NCI-H1092 (cell line): ENCODE measurements at regions not wholly inside any gene's neighbourhood (a gene's known extent, or its start where the extent isn't known, plus 50 kb on each side); places are given as distances from the start of the nearest gene placed in this dataset.

Experiments used
- DNase-seq: peaks from one replicate; lab custom pipeline; 2025; lab: John Stamatoyannopoulos, UW

- no peak for DNase-seq
These were observed 56.3 kb upstream of the ADAMTS5 start for GRCh38 chr21:27023186-27023585.

- DNase-seq = no peak
These were observed 54.9 kb upstream of the ADAMTS5 start for GRCh38 chr21:27021801-27022200.

DNA sequence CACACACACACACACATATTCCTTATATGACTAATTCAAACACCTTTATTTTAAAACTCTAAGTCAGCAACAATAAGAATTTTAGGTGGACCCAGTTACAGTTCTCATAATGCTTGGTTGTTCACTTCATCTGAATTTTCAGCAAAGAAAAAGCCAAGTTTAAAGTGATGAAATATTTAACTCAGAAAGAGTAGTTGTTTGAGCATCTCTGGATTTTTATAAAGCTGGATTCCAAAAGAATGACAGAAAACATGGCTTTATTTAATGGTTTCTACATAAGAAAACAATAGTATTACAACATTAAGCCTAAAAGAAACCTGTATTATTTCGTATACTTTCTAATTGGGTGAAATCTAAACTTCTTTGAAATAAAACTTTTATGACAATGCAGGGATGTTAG is 54.2 kb upstream of the ADAMTS5 start:
- no peak for DNase-seq

- no peak for DNase-seq
These were observed 50.4 kb upstream of the ADAMTS5 start for GRCh38 chr21:27017246-27017645.
